ENCODE measurements at regions not wholly inside any gene's neighbourhood (a gene's known extent, or its start where the extent isn't known, plus 50 kb on each side); places are given as distances from the start of the nearest gene placed in this dataset.

DNA sequence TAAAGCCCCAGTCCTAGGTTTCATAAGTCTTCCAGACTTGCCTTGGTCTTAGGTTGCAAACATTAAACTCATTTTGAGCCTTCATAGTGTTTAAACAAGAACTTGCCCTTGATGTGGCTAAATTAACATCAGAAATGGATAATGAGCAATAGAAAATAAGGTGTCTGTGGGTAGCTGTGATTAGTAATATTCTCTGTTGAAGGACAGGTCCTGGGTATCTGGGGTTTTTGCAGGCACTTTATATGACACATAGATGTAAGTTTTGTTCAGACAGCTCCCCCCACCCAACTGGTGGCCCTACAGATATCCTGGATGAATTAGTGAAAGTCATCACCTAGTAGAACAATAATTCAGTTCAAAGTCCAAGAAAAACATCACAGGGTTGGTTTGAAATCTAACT is 272.5 kb downstream of the PTTG2 start (continued):
- no peak for TF ChIP-seq SP2 (IDR thresholded peaks at IDR 0.05; ENCODE audit: low read length)
